ENCODE measurements at regions not wholly inside any gene's neighbourhood (a gene's known extent, or its start where the extent isn't known, plus 50 kb on each side); places are given as distances from the start of the nearest gene placed in this dataset.

DNA sequence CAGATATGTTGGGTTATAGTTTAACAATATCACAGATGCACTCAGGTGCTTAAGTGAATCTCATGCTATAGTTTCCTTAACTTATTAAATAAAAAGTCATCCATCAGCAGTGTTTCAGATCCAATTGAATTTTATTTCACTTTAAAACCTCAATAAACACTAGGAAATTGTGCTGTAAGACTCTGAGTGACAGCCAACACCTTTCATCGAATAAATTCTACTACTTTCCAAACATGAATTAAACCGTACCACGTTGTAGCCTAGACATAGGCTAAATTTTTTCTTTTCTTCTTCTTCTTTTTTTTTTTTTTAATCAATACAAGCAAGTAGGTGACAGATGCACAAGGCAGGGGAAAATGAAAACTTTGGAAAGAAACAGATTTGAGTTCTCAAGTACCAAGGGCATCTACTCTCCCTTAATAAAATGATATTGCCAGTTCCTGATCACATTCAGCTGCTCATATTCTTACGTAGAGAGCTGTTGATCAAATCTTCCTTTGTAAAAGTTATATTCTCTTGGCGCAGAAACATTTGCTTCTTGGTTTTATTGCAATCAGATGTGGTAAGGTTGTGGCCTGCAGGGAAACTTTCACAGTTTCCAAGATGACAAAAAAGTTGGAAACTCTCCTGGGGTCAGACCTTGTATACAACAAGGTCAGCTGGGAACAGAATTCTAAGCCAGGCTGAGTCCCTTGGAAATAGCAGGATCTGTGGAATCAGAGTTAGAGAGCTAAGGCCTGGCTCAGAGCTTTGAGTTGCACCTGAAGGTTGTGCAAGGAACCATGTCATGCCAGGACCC, 147.7 kb downstream of the CD47 start:
- ATAC-seq (no peak), DNase-seq (no peak)
- Histone ChIP-seq H3K4me1 (ENCODE audit: insufficient read depth, low read length) (peaks cover 32% of the 10 kb centered on the region), H3K4me3 (ENCODE audit: low read length) (no peak overlapping the region), H3K9ac (ENCODE audit: low read length) (no peak overlapping the region; the same call in 1 of the 2 replicates), H3K27me3 (ENCODE audit: low read length) (no peaks in the 10 kb centered on the region), H3K9me2 (replicated peaks; ENCODE audit: low read length) (no peaks in the 10 kb centered on the region), H2AFZ (ENCODE audit: low read length) (no peak overlapping the region), H3K79me2 (ENCODE audit: low read length) (no peaks in the 10 kb centered on the region), H3K9me3 (ENCODE audit: low read length) (no peaks in the 10 kb centered on the region), H3F3A (ENCODE audit: low read length, unreplicated experiment) (no peaks in the 10 kb centered on the region), H3K36me3 (ENCODE audit: low read depth, low read length) (no peaks in the 10 kb centered on the region), H4K20me1 (ENCODE audit: low read length) (no peaks in the 10 kb centered on the region), H3K4me2 (ENCODE audit: low read length) (peak overlapping the region; percentile 43; the same call in 1 of the 2 replicates), H3K27ac (ENCODE audit: low read length) (peak overlapping the region; percentile 9; the same call in 1 of the 2 replicates)
- intact Hi-C loops (cut with micrococcal nuclease) = loop anchor here (1.0 to 2.0 kb wide), 2 partner anchors 46 to 147 kb away; no protein-coding TSS in a partner anchor
- CTCF ChIA-PET = no interaction called here
- no TSS peak for BruUV-seq (replicated peaks)
- POLR2A ChIA-PET (ENCODE audit: unreplicated experiment) = no interaction called here
- TF ChIP-seq EZH2phosphoT487 (IDR thresholded peaks at IDR 0.05; ENCODE audit: borderline replicate concordance, low read length) (no peak), EZH2 (IDR thresholded peaks at IDR 0.05; ENCODE audit: low read length, unreplicated experiment) (no peak)
- TF ChIP-seq, protein P1, sequence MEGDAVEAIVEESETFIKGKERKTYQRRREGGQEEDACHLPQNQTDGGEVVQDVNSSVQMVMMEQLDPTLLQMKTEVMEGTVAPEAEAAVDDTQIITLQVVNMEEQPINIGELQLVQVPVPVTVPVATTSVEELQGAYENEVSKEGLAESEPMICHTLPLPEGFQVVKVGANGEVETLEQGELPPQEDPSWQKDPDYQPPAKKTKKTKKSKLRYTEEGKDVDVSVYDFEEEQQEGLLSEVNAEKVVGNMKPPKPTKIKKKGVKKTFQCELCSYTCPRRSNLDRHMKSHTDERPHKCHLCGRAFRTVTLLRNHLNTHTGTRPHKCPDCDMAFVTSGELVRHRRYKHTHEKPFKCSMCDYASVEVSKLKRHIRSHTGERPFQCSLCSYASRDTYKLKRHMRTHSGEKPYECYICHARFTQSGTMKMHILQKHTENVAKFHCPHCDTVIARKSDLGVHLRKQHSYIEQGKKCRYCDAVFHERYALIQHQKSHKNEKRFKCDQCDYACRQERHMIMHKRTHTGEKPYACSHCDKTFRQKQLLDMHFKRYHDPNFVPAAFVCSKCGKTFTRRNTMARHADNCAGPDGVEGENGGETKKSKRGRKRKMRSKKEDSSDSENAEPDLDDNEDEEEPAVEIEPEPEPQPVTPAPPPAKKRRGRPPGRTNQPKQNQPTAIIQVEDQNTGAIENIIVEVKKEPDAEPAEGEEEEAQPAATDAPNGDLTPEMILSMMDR (conservative IDR thresholded peaks at IDR 0.05; ENCODE audit: low read depth, low read length) = no peak

- H4K20me1 ChIP-seq (ENCODE audit: low read length) = no peaks in the 10 kb centered on the region
- no TSS peak for BruUV-seq (replicated peaks)
- intact Hi-C loops (cut with micrococcal nuclease) = loop anchor here (1.0 to 2.0 kb wide), 2 partner anchors 47 to 148 kb away; no protein-coding TSS in a partner anchor
- peak; percentile 95 for ATAC-seq
- TF ChIP-seq EZH2phosphoT487 (IDR thresholded peaks at IDR 0.05; ENCODE audit: borderline replicate concordance, low read length) = no peak
- no peak for TF ChIP-seq EZH2 (IDR thresholded peaks at IDR 0.05; ENCODE audit: low read length, unreplicated experiment)
- TF ChIP-seq, protein P1 (conservative IDR thresholded peaks at IDR 0.05; ENCODE audit: low read depth, low read length) = no peak
- no peak overlapping the region; the same call in 1 of the 2 replicates for H3K9ac ChIP-seq (ENCODE audit: low read length)
- H2AFZ ChIP-seq (ENCODE audit: low read length) = no peak overlapping the region
- H3F3A ChIP-seq (ENCODE audit: low read length, unreplicated experiment) = no peaks in the 10 kb centered on the region
- H3K4me1 ChIP-seq (ENCODE audit: insufficient read depth, low read length) = peaks cover 32% of the 10 kb centered on the region
- H3K9me2 ChIP-seq (replicated peaks; ENCODE audit: low read length) = no peaks in the 10 kb centered on the region
- POLR2A ChIA-PET (ENCODE audit: unreplicated experiment) = no interaction called here
- peak; percentile 86 for DNase-seq
- CTCF ChIA-PET = no interaction called here
- H3K4me3 ChIP-seq (ENCODE audit: low read length) = no peak overlapping the region
- peak overlapping the region; percentile 9 for H3K27ac ChIP-seq (ENCODE audit: low read length)
- no peaks in the 10 kb centered on the region for H3K36me3 ChIP-seq (ENCODE audit: low read depth, low read length)
- peak overlapping the region; percentile 43 for H3K4me2 ChIP-seq (ENCODE audit: low read length)
- H3K9me3 ChIP-seq (ENCODE audit: low read length) = no peaks in the 10 kb centered on the region
- H3K79me2 ChIP-seq (ENCODE audit: low read length) = no peaks in the 10 kb centered on the region
- no peaks in the 10 kb centered on the region for H3K27me3 ChIP-seq (ENCODE audit: low read length)
Measured at GRCh38 chr3:107942244-107942643, 148.6 kb downstream of the CD47 start.

Measured in PC-3 (cell line).